ENCODE measurements at regions not wholly inside any gene's neighbourhood (a gene's known extent, or its start where the extent isn't known, plus 50 kb on each side); places are given as distances from the start of the nearest gene placed in this dataset.

GRCh38 chr16:87246269-87247065 is 70.7 kb downstream of the C16orf95 start:
- Histone ChIP-seq H3K4me1 (no peaks in the 10 kb centered on the region), H3K27ac (no peak overlapping the region), H3K9me3 (no peaks in the 10 kb centered on the region), H3K27me3 (no peaks in the 10 kb centered on the region), H3K4me3 (no peak overlapping the region), H3K36me3 (no peaks in the 10 kb centered on the region)
- no peak for DNase-seq (ENCODE audit: low spot score)
- no peak for TF ChIP-seq CTCF (IDR thresholded peaks at IDR 0.05)

GRCh38 chr16:87248714-87249113 is 68.5 kb downstream of the C16orf95 start:
- Histone ChIP-seq H3K36me3 (no peaks in the 10 kb centered on the region), H3K9me3 (no peaks in the 10 kb centered on the region), H3K27me3 (no peaks in the 10 kb centered on the region), H3K27ac (no peak overlapping the region), H3K4me3 (no peak overlapping the region), H3K4me1 (no peaks in the 10 kb centered on the region)
- TF ChIP-seq CTCF (IDR thresholded peaks at IDR 0.05) = no peak
- DNase-seq (ENCODE audit: low spot score) = no peak

- Histone ChIP-seq H3K27ac (no peak overlapping the region), H3K4me1 (no peaks in the 10 kb centered on the region)
- TF ChIP-seq CTCF (IDR thresholded peaks at IDR 0.05) = no peak
These were observed 67.8 kb downstream of the C16orf95 start for GRCh38 chr16:87249425-87249824.

GRCh38 chr16:87250431-87250960 is 66.7 kb downstream of the C16orf95 start:
- H3K36me3 ChIP-seq = no peaks in the 10 kb centered on the region
- no peak overlapping the region for H3K27ac ChIP-seq
- no peaks in the 10 kb centered on the region for H3K27me3 ChIP-seq
- no peaks in the 10 kb centered on the region for H3K4me1 ChIP-seq
- H3K4me3 ChIP-seq = no peak overlapping the region
- TF ChIP-seq CTCF (IDR thresholded peaks at IDR 0.05) = no peak
- no peak for DNase-seq (ENCODE audit: low spot score)
- no peaks in the 10 kb centered on the region for H3K9me3 ChIP-seq

More at GRCh38 chr16:87249425-87249824, 67.8 kb downstream of the C16orf95 start:
- Histone ChIP-seq H3K9me3 (no peaks in the 10 kb centered on the region), H3K4me3 (no peak overlapping the region), H3K36me3 (no peaks in the 10 kb centered on the region), H3K27me3 (no peaks in the 10 kb centered on the region)
- no peak for DNase-seq (ENCODE audit: low spot score)

- TF ChIP-seq CTCF (IDR thresholded peaks at IDR 0.05) = no peak
- Histone ChIP-seq H3K4me3 (no peak overlapping the region), H3K27ac (no peak overlapping the region), H3K4me1 (no peaks in the 10 kb centered on the region), H3K9me3 (no peaks in the 10 kb centered on the region), H3K27me3 (no peaks in the 10 kb centered on the region), H3K36me3 (no peaks in the 10 kb centered on the region)
- DNase-seq (ENCODE audit: low spot score) = no peak
These were observed 64.8 kb downstream of the C16orf95 start for GRCh38 chr16:87252269-87252970.
